ENCODE measurements at regions not wholly inside any gene's neighbourhood (a gene's known extent, or its start where the extent isn't known, plus 50 kb on each side); places are given as distances from the start of the nearest gene placed in this dataset.

DNA sequence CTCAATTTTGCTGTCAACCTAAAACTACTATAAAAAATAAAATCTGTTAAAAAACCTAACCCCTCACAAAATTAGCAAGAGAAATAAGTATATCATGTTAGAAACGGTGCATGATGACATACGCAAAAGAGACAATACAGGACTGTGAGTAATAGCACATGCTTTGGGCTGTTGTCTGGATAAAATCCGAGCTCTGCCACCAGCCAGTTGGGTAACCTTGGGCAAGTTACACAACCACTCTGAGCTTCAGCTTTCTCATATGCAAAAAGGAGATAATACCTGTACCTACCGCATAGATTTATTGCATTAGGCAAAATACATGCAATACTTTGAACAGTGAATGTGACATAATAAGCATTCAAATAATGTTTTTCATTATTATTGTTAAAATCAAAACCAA is 481.7 kb downstream of the TLE1 start:
- POLR2A ChIA-PET (ENCODE audit: partially characterized antibody), result no interaction called here
- Histone ChIP-seq H3K27ac (ENCODE audit: low read depth, low read length) (no peak overlapping the region), H3K23ac (ENCODE audit: insufficient read length) (no peak overlapping the region), H3K27me3 (replicated peaks in 1 of 4; ENCODE audit: control insufficient read depth in 3 of 4, extremely low read depth in 1 of 4, insufficient read depth in 3 of 4, low read length in 3 of 4) (no peaks in the 10 kb centered on the region), H2BK5ac (ENCODE audit: low read depth, low read length) (no peak overlapping the region), H2BK12ac (ENCODE audit: low read depth, low read length) (no peak overlapping the region), H3K56ac (replicated peaks; ENCODE audit: insufficient read length, low read depth, low read length) (no peak overlapping the region), H2AK5ac (ENCODE audit: low read depth, low read length) (no peak overlapping the region), H4K5ac (ENCODE audit: insufficient read length, low read depth, low read length) (no peak overlapping the region), H2BK120ac (replicated peaks; ENCODE audit: low read depth, low read length) (no peak overlapping the region), H3K36me3 (ENCODE audit: control insufficient read depth in 2 of 4, insufficient read depth in 4 of 4, low read length in 3 of 4) (no peaks in the 10 kb centered on the region), H2AFZ (ENCODE audit: low read length) (no peak overlapping the region), H3K9me3 (ENCODE audit: insufficient read depth in 2 of 2, low read depth in 1 of 2, low read length in 1 of 2) (no peaks in the 10 kb centered on the region), H2BK20ac (ENCODE audit: low read length) (no peak overlapping the region), H3K18ac (ENCODE audit: extremely low read depth, low read length) (no peak overlapping the region), H3K79me2 (ENCODE audit: control insufficient read depth in 1 of 2, insufficient read depth in 2 of 2, low read length in 2 of 2) (no peaks in the 10 kb centered on the region), H3K14ac (ENCODE audit: insufficient read length) (no peak overlapping the region), H3K4ac (replicated peaks; ENCODE audit: insufficient read length, low read depth, low read length) (no peak overlapping the region), H3K79me1 (ENCODE audit: low read depth, low read length) (no peaks in the 10 kb centered on the region), H3K4me3 (ENCODE audit: extremely low read depth in 1 of 4, insufficient read depth in 2 of 4, low read depth in 3 of 4, low read length in 4 of 4) (no peak overlapping the region), H3K9ac (replicated peaks in 1 of 4; ENCODE audit: extremely low read depth in 1 of 4, low read depth in 3 of 4, low read length in 3 of 4) (no peak overlapping the region), H3K4me2 (ENCODE audit: insufficient read depth in 1 of 2, low read depth in 2 of 2, low read length in 2 of 2) (no peak overlapping the region), H2BK15ac (ENCODE audit: low read length) (no peak overlapping the region), H4K91ac (replicated peaks; ENCODE audit: insufficient read length, low read length) (no peak overlapping the region), H4K20me1 (replicated peaks in 1 of 2; ENCODE audit: control insufficient read depth in 1 of 2, insufficient read depth in 2 of 2, low read length in 2 of 2) (no peaks in the 10 kb centered on the region), H3K23me2 (ENCODE audit: low read depth, low read length) (no peaks in the 10 kb centered on the region), H4K8ac (ENCODE audit: extremely low read depth, insufficient read depth, low read length) (no peak overlapping the region), H3K4me1 (replicated peaks in 1 of 4; ENCODE audit: control insufficient read depth in 3 of 4, insufficient read depth in 4 of 4, low read length in 3 of 4) (no peaks in the 10 kb centered on the region)
- CTCF ChIA-PET (ENCODE audit: partially characterized antibody), result interaction anchor here (0.6 kb wide), 1 partner anchor 538 kb away, joined by 3 read pairs; no protein-coding TSS in a partner anchor
- DNase-seq (ENCODE audit: low read depth in 1 of 2, low spot score in 2 of 2), result no peak
- no peak for FAIRE-seq
- 94% methylated on average over 4 of the region's 4 CpGs; no CpG with 5 or more reads in 1 of the 2 experiments for WGBS, 2 experiments (ENCODE audit: extremely low coverage in 1 of 2, insufficient coverage in 1 of 2, insufficient read length in 1 of 2, insufficient replicate concordance in 2 of 2, low coverage in 1 of 2, low lambda C conversion rate in 2 of 2, missing lambda C conversion rate in 1 of 2)
- TF ChIP-seq JUN (IDR thresholded peaks at IDR 0.05; ENCODE audit: low read depth, low read length), result no peak
- no peak for TF ChIP-seq BRCA1 (IDR thresholded peaks at IDR 0.05; ENCODE audit: low read depth, low read length)
- no peak for TF ChIP-seq POLR2AphosphoS5 (IDR thresholded peaks at IDR 0.05; ENCODE audit: low read depth, low read length)
- no peak for TF ChIP-seq NANOG (IDR thresholded peaks at IDR 0.05; ENCODE audit: insufficient read depth, low read depth, low read length, poor library complexity, severe bottlenecking)
- TF ChIP-seq EGR1 (IDR thresholded peaks at IDR 0.05; ENCODE audit: borderline replicate concordance, low read depth, low read length), result no peak
- TF ChIP-seq, protein P1, sequence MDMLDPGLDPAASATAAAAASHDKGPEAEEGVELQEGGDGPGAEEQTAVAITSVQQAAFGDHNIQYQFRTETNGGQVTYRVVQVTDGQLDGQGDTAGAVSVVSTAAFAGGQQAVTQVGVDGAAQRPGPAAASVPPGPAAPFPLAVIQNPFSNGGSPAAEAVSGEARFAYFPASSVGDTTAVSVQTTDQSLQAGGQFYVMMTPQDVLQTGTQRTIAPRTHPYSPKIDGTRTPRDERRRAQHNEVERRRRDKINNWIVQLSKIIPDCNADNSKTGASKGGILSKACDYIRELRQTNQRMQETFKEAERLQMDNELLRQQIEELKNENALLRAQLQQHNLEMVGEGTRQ (IDR thresholded peaks at IDR 0.05; ENCODE audit: low read length), result no peak
- no peak for TF ChIP-seq TAF7 (optimal IDR thresholded peaks at IDR 0.05; ENCODE audit: borderline replicate concordance, low read depth, low read length)
- TF ChIP-seq CBX8 (IDR thresholded peaks at IDR 0.05; ENCODE audit: borderline replicate concordance, low read depth, low read length), result no peak
- no peak for TF ChIP-seq SIX5 (IDR thresholded peaks at IDR 0.05; ENCODE audit: low read depth, low read length)
- no peak for TF ChIP-seq HDAC2 (IDR thresholded peaks at IDR 0.05; ENCODE audit: borderline replicate concordance in 1 of 2, low read depth in 2 of 2, low read length in 2 of 2)
- TF ChIP-seq SP2 (IDR thresholded peaks at IDR 0.05; ENCODE audit: low read length), result no peak
- TF ChIP-seq POU5F1 (IDR thresholded peaks at IDR 0.05; ENCODE audit: low read depth, low read length), result no peak
- no peak for TF ChIP-seq SP4 (IDR thresholded peaks at IDR 0.05; ENCODE audit: low read length)
- TF ChIP-seq TEAD4 (IDR thresholded peaks at IDR 0.05; ENCODE audit: low read depth, low read length), result no peak
- TF ChIP-seq PHF8 (conservative IDR thresholded peaks at IDR 0.05; ENCODE audit: low read depth, low read length), result no peak
